ENCODE measurements at regions not wholly inside any gene's neighbourhood (a gene's known extent, or its start where the extent isn't known, plus 50 kb on each side); places are given as distances from the start of the nearest gene placed in this dataset.

DNA sequence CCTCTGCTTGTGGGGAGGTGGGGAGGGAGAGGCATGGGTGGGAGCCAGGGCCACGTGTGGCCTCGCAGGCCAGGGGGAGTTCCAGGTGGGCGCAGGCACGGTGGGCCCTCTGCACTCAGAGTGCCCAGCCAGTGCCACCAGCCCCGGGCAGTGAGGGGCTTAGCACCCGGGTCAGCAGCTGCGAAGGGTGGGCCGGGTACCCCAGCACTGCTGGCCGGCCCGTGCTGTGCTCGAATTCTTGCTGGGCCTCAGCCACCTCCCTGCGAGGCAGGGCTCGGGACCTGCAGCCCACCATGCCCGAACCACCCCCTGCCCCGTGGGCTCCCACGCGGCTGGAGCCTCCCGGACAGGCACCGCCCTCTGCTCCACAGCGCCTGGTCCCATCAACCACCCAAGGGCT lies 1277.2 kb downstream of the JRKL start:
- H3K4me3 Mint-ChIP-seq = no peak overlapping the region

More for the DNA sequence above, 1277.2 kb downstream of the JRKL start:
- peaks cover 3 to 17% (median 5%) of the 10 kb centered on the region in 3 experiments; a peak in 5 of 7 replicates for H3K36me3 Mint-ChIP-seq (ENCODE audit: insufficient read depth in 1 of 3, low read depth in 3 of 3)
- Histone ChIP-seq H3K27me3 (ENCODE audit: insufficient read depth, low read length) (no peaks in the 10 kb centered on the region), H3K14ac (ENCODE audit: insufficient read depth, low read length) (no peak overlapping the region; the same call in 1 of the 2 replicates), H4K8ac (replicated peaks; ENCODE audit: insufficient read length, low read depth, low read length) (no peak overlapping the region), H3K79me2 (ENCODE audit: insufficient read depth, low read length) (no peaks in the 10 kb centered on the region), H4K5ac (ENCODE audit: insufficient read length, low read depth, low read length) (no peak overlapping the region), H3K4ac (ENCODE audit: low read depth, low read length) (no peak overlapping the region), H2BK20ac (ENCODE audit: low read depth, low read length, poor library complexity, severe bottlenecking) (no peak overlapping the region), H3K23me2 (ENCODE audit: insufficient read length, low read depth, low read length, poor library complexity, severe bottlenecking) (no peaks in the 10 kb centered on the region), H3T11ph (ENCODE audit: low read length) (no peak overlapping the region), H4K20me1 (ENCODE audit: control insufficient read depth, insufficient read depth, insufficient read length) (no peaks in the 10 kb centered on the region), H3K9me3 (ENCODE audit: control insufficient read depth, low read depth, low read length) (no peaks in the 10 kb centered on the region), H2BK5ac (ENCODE audit: insufficient read length, low read length) (no peak overlapping the region), H3K27ac (ENCODE audit: insufficient read length, low read depth, low read length) (no peak overlapping the region), H3K18ac (ENCODE audit: insufficient read length, low read depth, low read length) (no peak overlapping the region), H2BK12ac (ENCODE audit: insufficient read length, low read depth, low read length) (no peak overlapping the region), H3K79me1 (ENCODE audit: insufficient read depth, low read depth, low read length, poor library complexity, severe bottlenecking) (no peaks in the 10 kb centered on the region), H2AFZ (ENCODE audit: low read length) (no peak overlapping the region), H2BK120ac (ENCODE audit: low read depth, low read length, poor library complexity, severe bottlenecking) (no peak overlapping the region), H4K91ac (ENCODE audit: insufficient read length, low read depth, low read length) (no peak overlapping the region), H3K4me1 (ENCODE audit: insufficient read depth, low read length) (no peaks in the 10 kb centered on the region), H2BK15ac (ENCODE audit: low read depth, low read length) (no peak overlapping the region), H3K4me2 (ENCODE audit: insufficient read depth, insufficient read length, low read length) (no peak overlapping the region), H3K23ac (ENCODE audit: insufficient read length, low read depth, low read length) (no peak overlapping the region), H3K9ac (ENCODE audit: extremely low read depth, insufficient read length, low read length) (no peak overlapping the region), H3K56ac (ENCODE audit: insufficient read length, low read depth, low read length) (no peak overlapping the region), H2AK5ac (ENCODE audit: insufficient read length, low read length) (no peak overlapping the region)
- no peaks in the 10 kb centered on the region for H3K27me3 Mint-ChIP-seq (ENCODE audit: low read depth)
- WGBS (ENCODE audit: extremely low coverage, insufficient read length, low lambda C conversion rate) = no CpG with 5 or more reads among the region's 20 CpGs
- no peak overlapping the region for H3K27ac Mint-ChIP-seq
- no peak for DNase-seq
- H3K4me1 Mint-ChIP-seq = peaks cover 5 to 8% of the 10 kb centered on the region in 2 experiments
- TF ChIP-seq, protein P1, sequence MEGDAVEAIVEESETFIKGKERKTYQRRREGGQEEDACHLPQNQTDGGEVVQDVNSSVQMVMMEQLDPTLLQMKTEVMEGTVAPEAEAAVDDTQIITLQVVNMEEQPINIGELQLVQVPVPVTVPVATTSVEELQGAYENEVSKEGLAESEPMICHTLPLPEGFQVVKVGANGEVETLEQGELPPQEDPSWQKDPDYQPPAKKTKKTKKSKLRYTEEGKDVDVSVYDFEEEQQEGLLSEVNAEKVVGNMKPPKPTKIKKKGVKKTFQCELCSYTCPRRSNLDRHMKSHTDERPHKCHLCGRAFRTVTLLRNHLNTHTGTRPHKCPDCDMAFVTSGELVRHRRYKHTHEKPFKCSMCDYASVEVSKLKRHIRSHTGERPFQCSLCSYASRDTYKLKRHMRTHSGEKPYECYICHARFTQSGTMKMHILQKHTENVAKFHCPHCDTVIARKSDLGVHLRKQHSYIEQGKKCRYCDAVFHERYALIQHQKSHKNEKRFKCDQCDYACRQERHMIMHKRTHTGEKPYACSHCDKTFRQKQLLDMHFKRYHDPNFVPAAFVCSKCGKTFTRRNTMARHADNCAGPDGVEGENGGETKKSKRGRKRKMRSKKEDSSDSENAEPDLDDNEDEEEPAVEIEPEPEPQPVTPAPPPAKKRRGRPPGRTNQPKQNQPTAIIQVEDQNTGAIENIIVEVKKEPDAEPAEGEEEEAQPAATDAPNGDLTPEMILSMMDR (conservative IDR thresholded peaks at IDR 0.05) = no peak
- peaks cover 9 to 12% of the 10 kb centered on the region in 2 experiments for H3K9me3 Mint-ChIP-seq
